Bronchial epithelial cell (primary cell): ENCODE measurements at regions not wholly inside any gene's neighbourhood (a gene's known extent, or its start where the extent isn't known, plus 50 kb on each side); places are given as distances from the start of the nearest gene placed in this dataset.

Experiments
- DNase-seq: peaks from one replicate; pipeline ENCODE4 v3.0.0-alpha.2; 2010; ENCODE audit warnings: low read depth
- FAIRE-seq: peaks from 2 replicates; lab custom pipeline; 2011; peaks lifted over from hg19 to GRCh38; lab: Jason Lieb, UNC
- H3K27me3 ChIP-seq: 2 replicates; pipeline ENCODE4 v1.5.1; 2011; ENCODE audit warnings: low read length; ENCODE audit not compliant: control insufficient read depth, insufficient read depth
- H3K36me3 ChIP-seq: 2 replicates; pipeline ENCODE4 v1.5.1; 2011; ENCODE audit warnings: low read length; ENCODE audit not compliant: control insufficient read depth, insufficient read depth
- H3K4me3 ChIP-seq: 2 replicates; pipeline ENCODE4 v1.5.1; 2011; ENCODE audit warnings: mild to moderate bottlenecking, low read depth, low read length, control low read depth
- CTCF ChIP-seq: IDR thresholded peaks from 2 replicates; pipeline ENCODE4 v1.5.1; 2011; ENCODE audit warnings: mild to moderate bottlenecking, moderate library complexity, low read length, control low read depth, inconsistent platforms; ENCODE audit not compliant: insufficient read depth, severe bottlenecking

- Histone ChIP-seq H3K36me3 (no peaks in the 10 kb centered on the region), H3K27me3 (no peaks in the 10 kb centered on the region), H3K4me3 (no peak overlapping the region)
- no peak for TF ChIP-seq CTCF
- FAIRE-seq (no peak), DNase-seq (no peak)
Observed at GRCh38 chr5:18088020-18088579, 453.8 kb downstream of the TAF11L14 start.

- no peaks in the 10 kb centered on the region for H3K36me3 ChIP-seq
- FAIRE-seq: no peak
- no peaks in the 10 kb centered on the region for H3K27me3 ChIP-seq
- DNase-seq: no peak
- no peak overlapping the region for H3K4me3 ChIP-seq
- no peak for TF ChIP-seq CTCF
Observed at GRCh38 chr5:18090177-18090576, 455.9 kb downstream of the TAF11L14 start.

- Histone ChIP-seq H3K27me3 (no peaks in the 10 kb centered on the region), H3K36me3 (no peaks in the 10 kb centered on the region), H3K4me3 (no peak overlapping the region)
- no peak for FAIRE-seq
- TF ChIP-seq CTCF: no peak
- DNase-seq: no peak
Observed at GRCh38 chr5:18091142-18091541, 456.9 kb downstream of the TAF11L14 start.

- peak; percentile 51 for DNase-seq
- no peak for FAIRE-seq
- H3K27me3 ChIP-seq: no peaks in the 10 kb centered on the region
- no peak overlapping the region for H3K4me3 ChIP-seq
- no peaks in the 10 kb centered on the region for H3K36me3 ChIP-seq
- TF ChIP-seq CTCF: no peak
Observed at GRCh38 chr5:18091758-18092157, 457.5 kb downstream of the TAF11L14 start.

- DNase-seq (no peak), FAIRE-seq (no peak)
- H3K36me3 ChIP-seq: no peaks in the 10 kb centered on the region
- H3K27me3 ChIP-seq: no peaks in the 10 kb centered on the region
- H3K4me3 ChIP-seq: no peak overlapping the region
- TF ChIP-seq CTCF: no peak
Observed at GRCh38 chr5:18095061-18095460, 460.8 kb downstream of the TAF11L14 start.

GRCh38 chr5:18097817-18098216 lies 463.6 kb downstream of the TAF11L14 start:
- H3K27me3 ChIP-seq: no peaks in the 10 kb centered on the region

More at GRCh38 chr5:18097817-18098216, 463.6 kb downstream of the TAF11L14 start:
- no peaks in the 10 kb centered on the region for H3K36me3 ChIP-seq
- no peak for FAIRE-seq
- H3K4me3 ChIP-seq: no peak overlapping the region
- no peak for DNase-seq
- no peak for TF ChIP-seq CTCF
